Mammary epithelial cell (primary cell): ENCODE measurements at regions not wholly inside any gene's neighbourhood (a gene's known extent, or its start where the extent isn't known, plus 50 kb on each side); places are given as distances from the start of the nearest gene placed in this dataset.

Experiments used
- CTCF ChIP-seq, 2 donors: IDR thresholded peaks in 1 of 2; conservative IDR thresholded peaks in 1 of 2; 2 replicates each; pipeline ENCODE4 v1.5.1; 2011 to 2012; ENCODE audit warnings: inconsistent platforms in 2 of 2, low read length in 2 of 2, mild to moderate bottlenecking in 2 of 2, control low read depth in 1 of 2, low read depth in 1 of 2; ENCODE audit not compliant: insufficient read depth in 1 of 2; ENCODE audit errors: extremely low read depth in 1 of 2
- EZH2 ChIP-seq: IDR thresholded peaks from 2 replicates; pipeline ENCODE4 v1.6.1; 2012; ENCODE audit warnings: low read length, inconsistent platforms, borderline replicate concordance

DNA sequence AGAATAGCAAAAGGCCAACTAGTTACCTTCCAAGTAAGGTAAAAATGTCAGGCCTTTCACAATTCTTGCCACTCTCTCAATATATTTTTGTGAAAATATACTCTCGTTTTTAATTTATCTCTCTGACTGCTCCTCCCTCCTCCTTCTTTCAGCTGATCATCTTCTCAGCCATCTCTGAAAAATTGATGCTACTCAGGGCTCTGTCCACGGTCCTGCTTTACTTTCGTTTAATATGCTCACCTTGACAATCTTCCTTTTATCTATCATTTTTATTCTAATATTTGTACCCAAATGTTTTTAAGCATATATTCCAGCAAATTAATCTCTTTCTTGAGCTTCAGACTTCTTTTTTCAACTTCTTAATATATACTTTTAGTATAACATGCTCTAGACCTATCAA lies 1362.1 kb downstream of the ROBO1 start:
- TF ChIP-seq CTCF (conservative IDR thresholded peaks at IDR 0.05 in 1 of 2, IDR thresholded peaks at IDR 0.05 in 1 of 2; ENCODE audit: extremely low read depth in 1 of 2, insufficient read depth in 1 of 2, low read depth in 1 of 2, low read length in 2 of 2) (no peak), EZH2 (no peak)
